ENCODE measurements at regions not wholly inside any gene's neighbourhood (a gene's known extent, or its start where the extent isn't known, plus 50 kb on each side); places are given as distances from the start of the nearest gene placed in this dataset.
"Not testable (repeated sequence)": the region's sequence is repeated elsewhere in the genome, so short reads cannot be mapped to it uniquely, and the experiment has no call there.

- DNase-seq (ENCODE audit: low read depth) = no peak
Measured at GRCh38 chr18:26653943-26654615, 105.7 kb upstream of the KCTD1 start.

DNA sequence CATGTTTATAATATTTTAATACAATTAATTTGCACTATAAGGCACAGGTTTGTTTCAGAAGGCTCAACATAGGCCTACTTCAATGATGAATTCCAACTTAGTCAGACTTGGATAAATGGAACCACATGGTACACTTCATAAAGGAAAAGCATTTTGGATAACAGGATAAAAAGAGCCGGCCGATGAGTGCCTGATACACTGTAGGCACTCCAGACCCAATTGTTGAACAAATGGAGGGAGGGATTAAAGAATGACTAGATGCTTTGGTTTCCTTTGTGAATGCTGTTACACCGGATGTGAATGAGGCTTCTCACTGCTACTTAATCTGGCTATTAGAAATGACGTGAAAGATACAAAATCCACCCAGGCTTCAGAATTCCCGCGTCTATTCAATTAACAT, 104.1 kb upstream of the KCTD1 start:
- no peak for DNase-seq (ENCODE audit: low read depth)

DNA sequence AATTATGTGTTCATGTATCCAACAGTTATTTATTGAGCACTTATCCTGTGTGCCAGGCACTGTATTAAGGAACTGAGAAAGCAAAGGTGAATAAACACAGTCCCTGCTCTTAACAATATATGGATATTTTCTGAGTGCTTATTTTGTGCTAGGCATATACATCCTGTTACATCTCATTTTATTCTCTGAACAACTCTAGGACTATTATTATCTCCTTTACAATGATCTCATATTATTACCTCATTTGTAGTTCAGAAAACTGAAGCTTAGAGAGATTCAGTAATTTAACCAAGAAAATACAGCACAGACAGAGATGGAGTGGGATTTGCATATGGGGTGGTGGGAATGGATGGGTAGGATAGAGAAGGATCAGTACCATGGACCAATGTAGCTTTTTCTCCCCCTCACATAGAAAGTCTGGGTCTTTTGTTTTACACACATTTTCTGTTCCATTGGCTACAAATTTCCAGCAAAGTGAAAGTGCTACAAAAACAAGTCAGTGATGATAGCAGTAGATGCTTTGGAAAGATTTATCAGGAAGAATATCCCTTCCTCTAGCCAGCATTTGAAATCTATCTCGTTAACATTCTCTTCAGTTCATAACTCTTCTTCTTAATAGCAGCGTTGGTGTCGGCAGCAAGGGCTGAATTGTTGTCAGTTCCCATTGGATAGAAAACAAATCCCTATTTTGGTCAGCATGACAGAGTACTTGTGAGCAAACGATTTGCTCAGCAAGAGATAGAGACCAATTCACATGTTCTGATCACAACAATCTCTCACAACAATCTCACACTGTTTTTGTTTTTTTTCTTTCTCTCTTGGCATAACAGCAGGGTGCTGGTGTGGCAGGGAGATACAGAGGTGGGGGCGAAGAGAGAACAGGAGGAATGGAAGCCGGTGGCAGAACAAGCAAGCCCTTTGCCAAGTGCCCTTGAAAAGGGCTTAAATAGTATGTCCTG, 102.2 kb upstream of the KCTD1 start:
- no peak for DNase-seq (ENCODE audit: low read depth)

DNA sequence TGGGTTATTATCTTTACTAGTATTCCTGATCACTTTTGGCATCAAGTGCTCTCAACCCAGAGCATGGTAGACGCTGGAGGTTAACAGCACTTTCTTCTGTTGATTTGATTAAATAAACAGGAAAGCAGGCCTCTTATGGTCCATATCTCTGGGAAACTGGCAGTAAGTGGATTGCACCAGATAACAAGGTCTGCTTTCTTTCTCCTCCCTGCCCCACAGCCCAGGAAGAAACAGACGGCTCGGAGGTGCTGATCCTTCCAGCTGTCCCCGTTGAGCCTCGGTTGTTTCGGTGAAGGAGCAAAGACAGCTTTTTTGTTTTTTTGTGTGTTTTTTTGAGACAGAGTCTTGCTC, 100.8 kb upstream of the KCTD1 start:
- DNase-seq (ENCODE audit: low read depth) = no peak

DNA sequence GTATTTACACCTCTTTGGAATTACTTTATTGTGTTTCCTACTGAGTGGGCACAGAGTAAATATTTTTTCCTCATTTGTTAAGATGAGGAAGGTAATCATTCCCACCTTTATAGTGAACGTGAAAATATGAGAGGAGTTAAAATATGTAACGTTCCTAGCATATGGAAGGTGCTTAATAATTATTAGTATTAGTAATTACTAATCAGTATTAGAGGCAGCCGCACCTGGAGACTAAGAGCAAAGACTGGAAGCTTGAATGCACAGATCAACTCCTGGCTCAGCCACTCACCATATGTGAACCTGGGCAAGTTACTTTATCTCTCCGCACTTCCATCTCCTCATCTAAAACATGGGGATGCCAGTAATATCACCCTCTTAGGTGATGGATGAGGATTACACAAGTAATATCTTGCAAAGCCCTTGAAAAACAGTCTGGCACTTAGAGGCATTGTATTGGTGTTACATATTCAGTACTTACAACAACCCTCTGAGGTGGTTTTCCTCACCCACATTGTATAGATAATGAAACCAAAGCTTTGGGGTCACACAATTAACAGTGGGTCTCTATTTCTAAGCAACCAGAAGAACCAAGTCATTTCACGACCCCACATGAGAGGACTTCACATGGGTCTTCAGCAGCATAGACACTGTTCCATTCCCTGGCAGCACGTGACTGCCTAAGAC, 100.3 kb upstream of the KCTD1 start:
- DNase-seq (ENCODE audit: low read depth) = no peak

GRCh38 chr18:26646901-26647300, 98.5 kb upstream of the KCTD1 start:
- DNase-seq (ENCODE audit: low read depth) = no peak

DNA sequence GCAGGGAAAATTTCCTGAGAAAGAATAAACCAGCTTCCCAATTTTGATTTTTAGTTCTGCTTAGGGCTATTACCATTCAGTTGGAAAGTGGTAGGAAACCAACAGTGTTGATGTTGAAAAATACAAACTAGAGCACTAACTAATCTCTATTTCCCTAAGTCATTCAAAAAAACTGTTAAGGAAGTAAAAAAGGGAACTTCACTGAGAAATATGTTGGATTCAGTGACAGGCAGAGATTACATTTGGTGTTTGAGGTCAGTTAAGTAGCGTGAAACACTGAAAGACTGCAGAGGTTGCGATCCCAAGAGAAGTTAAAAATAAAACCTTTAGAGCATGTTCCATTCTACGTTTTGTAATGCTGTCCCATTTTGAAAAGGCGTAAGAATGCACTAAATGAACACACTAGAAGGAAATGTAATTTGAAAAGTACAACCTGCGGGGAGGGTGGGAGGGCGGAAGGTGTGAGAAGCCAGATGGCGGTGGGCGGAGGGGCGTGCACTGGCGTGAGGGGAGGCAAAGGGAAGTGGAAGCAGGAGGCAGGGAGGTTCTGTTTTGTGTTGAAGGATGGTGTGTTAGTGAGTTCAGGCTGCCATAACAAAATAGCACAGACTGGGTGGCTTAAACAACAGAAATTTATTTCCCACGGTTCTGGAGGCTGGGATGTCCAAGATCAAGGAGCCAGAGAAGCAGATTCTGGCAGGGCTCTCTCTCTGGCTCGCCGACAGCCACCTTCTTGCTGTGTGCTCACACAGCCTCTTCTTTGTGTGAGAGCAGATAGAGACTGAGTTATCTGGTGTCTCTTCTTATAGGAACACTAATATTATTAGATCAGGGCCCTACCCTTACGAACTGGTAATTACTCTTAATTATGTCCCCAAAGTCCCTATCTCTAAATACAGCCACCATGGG, 94.3 kb upstream of the KCTD1 start:
- no peak for DNase-seq (ENCODE audit: low read depth)

GRCh38 chr18:26640541-26640940, 92.2 kb upstream of the KCTD1 start:
- DNase-seq (ENCODE audit: low read depth) = no peak

- DNase-seq (ENCODE audit: low read depth) = no peak
Measured at GRCh38 chr18:26639149-26639548, 90.8 kb upstream of the KCTD1 start.

GRCh38 chr18:26637983-26638382, 89.6 kb upstream of the KCTD1 start:
- DNase-seq (ENCODE audit: low read depth) = no peak

DNA sequence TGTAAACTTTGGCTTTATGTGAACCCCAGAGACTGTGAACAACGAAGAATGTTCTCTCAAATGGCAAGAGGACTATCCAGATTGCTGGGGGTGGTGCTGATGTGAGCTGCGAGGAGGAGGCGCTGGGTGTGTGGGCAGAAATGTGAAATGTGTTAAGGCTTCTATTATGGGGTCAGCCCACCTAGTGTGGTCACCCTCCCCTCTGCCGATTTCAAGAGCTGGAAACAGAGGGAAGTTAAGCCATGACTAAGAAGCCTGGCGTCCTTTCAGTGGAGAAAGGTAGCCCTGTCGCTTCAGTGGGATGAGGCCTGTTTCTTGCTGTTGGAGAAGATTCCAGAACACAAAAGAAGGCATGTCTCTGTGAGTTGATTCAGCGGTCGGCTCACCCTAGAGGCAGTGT, 89.0 kb upstream of the KCTD1 start:
- DNase-seq (ENCODE audit: low read depth) = no peak

DNA sequence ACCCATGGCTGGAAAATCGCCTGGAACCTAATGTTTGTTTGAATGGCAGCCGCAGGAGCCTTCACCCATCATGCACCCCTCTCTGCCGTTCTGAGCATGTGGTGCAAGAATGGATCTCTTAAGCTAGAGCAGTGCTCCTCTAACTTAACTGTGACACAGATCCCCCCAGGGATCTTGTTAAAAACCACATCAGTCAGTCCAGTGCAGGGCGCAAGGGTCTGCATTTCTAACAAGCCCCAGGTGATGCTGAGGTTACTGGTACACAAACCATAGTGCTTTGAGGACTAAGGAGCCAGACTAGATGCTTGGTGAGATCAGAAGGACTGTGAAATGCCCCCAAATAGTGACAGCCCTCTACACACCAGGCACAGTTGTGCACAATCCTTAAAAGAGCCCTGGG, 87.1 kb upstream of the KCTD1 start:
- DNase-seq (ENCODE audit: low read depth) = no peak

DNA sequence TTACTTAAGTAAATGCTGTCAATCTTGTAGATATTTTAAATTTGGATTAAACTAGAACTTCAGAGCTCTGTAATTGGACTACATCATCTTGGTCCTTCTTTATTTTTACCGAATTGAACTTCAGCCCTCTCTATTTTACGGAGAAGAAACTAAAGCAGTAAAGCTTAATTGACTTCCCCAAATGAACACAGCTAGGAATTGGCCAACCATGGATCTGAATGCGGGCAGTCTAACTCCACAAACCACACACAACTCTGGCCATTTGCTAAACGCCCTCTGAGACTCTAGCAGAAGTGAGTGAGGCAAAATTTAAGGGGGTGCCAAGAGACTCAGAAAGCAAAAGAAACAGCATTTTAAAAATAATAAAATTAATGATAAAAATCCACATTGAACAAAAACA, 86.3 kb upstream of the KCTD1 start:
- no peak for DNase-seq (ENCODE audit: low read depth)

GRCh38 chr18:26631135-26631534, 82.8 kb upstream of the KCTD1 start:
- no peak for DNase-seq (ENCODE audit: low read depth)

- DNase-seq (ENCODE audit: low read depth) = no peak
Measured at GRCh38 chr18:26630596-26630995, 82.2 kb upstream of the KCTD1 start.

DNA sequence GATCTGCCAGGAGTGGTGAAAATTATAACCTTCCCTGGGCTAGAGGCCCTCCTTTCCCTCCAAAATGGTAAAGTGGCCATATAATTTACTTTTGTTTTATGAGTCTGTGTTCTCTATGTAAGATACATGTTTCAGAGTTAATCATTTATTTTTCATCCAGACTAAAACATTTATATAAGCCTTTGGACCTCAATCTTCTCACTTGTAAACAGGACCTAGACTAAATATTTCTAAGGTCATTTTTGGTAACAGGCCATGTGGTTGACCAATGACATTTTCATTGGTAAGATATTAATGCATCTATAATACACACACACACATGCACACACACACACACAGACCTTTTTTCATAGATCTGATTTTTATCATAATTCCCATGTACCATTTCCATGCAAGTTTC, 79.7 kb upstream of the KCTD1 start:
- DNase-seq (ENCODE audit: low read depth) = no peak

DNA sequence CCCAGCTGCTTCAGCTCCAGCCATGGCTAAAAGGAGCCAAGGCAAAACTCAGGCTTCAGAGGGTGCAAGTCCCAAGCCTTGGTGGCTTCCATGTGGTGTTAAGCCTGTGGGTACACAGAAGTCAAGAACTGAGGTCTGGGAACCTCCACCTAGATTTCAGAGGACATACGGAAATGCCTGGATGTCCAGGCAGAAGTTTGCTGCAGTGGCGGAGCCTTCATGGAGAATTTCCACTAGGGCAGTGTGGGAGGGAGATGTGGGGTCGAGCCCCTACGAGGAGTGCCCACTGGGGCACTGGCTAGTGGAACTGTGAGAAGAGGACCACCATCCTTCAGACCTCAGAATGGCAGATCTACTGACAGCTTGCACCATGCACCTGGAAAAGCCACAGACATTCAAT, 76.1 kb upstream of the KCTD1 start:
- DNase-seq (ENCODE audit: low read depth) = no peak

GRCh38 chr18:26623314-26623713, 75.0 kb upstream of the KCTD1 start:
- DNase-seq (ENCODE audit: low read depth) = not testable (repeated sequence)

DNA sequence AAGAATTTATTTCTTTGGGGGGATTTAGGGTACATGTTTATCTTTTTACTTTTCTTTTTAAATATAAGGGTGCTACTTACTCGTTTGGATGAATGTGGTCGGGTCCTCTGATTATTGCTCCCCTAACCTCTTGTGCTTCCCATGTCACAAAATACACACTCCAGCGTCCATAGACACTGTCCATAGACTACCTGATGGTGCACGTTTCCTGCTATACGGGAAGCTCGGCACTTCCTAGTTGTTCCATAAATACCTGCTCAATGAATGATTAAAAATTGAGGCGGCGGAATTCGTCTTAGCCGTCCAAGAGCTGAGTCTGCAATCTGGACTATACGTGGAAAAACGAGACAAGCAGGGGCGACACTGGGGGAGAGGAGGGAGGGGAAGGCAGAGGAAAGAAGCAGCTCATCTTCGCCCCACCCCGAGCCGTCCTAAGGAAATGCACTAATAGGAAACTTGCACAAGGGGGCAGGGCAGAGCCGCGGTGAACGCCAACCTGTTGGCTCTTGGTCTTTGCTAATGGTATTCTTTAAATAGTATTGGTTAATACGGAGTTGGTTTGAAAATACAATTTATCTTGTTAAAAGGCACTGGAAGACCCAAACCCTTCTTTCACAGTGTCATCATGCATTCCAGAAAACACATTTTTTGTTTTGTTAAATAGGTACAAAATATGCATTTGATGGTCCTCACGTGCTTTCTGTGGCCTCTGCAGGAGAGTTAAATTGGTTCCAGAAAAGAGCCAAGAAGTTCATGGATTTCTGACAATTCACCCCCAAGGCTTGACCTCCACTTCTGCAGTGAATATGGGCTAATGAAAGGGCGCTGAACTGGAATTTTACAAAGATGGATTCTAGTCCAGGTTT, 73.0 kb upstream of the KCTD1 start:
- peak; percentile 28 for DNase-seq (ENCODE audit: low read depth)

GRCh38 chr18:26619350-26619749, 71.0 kb upstream of the KCTD1 start:
- DNase-seq (ENCODE audit: low read depth) = no peak

DNA sequence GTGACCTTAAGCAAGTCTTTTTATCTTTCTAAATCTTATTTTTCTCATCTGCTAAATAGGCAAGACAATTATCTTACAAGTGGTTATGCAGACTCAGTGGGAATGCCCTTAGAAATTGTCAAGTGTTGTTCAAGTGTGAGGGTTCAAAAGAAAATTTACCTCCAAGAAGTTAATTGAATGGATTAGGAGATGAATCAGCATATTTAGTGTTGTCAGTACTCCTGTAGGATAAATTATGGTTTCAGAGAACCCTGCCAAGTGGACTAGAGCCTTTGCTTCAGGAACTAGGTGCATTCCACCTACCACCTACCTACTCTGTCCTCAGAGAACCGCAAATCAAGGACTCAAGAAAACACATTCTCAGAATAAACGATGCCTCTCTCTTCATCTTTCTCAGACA, 69.8 kb upstream of the KCTD1 start:
- DNase-seq (ENCODE audit: low read depth) = no peak
